ENCODE measurements at regions not wholly inside any gene's neighbourhood (a gene's known extent, or its start where the extent isn't known, plus 50 kb on each side); places are given as distances from the start of the nearest gene placed in this dataset.

DNA sequence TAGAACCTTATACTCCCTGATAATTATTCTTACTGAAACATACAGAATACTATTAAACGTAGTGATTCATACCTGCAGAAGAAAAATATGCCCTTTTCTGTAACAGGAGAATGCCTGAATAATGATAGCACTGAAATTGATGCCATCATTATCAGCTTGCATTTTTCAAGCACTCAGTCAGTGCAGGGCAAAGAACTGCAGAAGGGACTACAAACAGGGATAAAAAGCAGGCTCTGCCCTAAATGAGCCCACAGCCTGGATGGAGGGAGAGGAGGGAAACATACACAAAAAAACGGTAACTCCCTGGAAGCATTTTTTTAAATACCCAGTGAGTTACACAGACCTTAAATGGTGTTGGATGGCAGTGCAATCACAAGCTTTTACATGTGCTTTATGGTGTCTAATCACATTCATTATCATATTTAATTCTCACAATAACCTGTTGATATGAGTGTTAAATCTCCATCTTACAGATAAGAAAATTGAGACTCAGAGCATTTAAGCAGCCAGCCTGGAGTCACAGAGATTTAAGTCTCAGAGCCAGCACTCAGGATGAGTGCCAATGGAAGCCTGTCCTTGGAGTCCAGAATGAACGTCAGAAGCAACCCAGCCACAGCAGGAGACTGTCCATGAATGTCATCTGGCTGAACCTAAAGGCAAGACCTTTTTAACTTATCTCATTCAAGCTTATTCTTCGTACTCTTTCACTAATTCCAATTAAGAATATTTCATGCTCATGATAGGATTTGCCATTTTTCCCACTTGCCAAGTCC is 139.3 kb upstream of the CTNNA2 start:
- Histone ChIP-seq H3K27me3 (no peaks in the 10 kb centered on the region), H3K27ac (no peak overlapping the region), H3K4me1 (no peaks in the 10 kb centered on the region), H3K9me3 (no peaks in the 10 kb centered on the region), H3K4me3 (no peak overlapping the region), H3K36me3 (no peaks in the 10 kb centered on the region)
- DNase-seq (no peak), ATAC-seq (no peak)
- TF ChIP-seq, protein P1, sequence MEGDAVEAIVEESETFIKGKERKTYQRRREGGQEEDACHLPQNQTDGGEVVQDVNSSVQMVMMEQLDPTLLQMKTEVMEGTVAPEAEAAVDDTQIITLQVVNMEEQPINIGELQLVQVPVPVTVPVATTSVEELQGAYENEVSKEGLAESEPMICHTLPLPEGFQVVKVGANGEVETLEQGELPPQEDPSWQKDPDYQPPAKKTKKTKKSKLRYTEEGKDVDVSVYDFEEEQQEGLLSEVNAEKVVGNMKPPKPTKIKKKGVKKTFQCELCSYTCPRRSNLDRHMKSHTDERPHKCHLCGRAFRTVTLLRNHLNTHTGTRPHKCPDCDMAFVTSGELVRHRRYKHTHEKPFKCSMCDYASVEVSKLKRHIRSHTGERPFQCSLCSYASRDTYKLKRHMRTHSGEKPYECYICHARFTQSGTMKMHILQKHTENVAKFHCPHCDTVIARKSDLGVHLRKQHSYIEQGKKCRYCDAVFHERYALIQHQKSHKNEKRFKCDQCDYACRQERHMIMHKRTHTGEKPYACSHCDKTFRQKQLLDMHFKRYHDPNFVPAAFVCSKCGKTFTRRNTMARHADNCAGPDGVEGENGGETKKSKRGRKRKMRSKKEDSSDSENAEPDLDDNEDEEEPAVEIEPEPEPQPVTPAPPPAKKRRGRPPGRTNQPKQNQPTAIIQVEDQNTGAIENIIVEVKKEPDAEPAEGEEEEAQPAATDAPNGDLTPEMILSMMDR (IDR thresholded peaks at IDR 0.05): no peak
- intact Hi-C loops (cut with DNase I): no loop called here

DNA sequence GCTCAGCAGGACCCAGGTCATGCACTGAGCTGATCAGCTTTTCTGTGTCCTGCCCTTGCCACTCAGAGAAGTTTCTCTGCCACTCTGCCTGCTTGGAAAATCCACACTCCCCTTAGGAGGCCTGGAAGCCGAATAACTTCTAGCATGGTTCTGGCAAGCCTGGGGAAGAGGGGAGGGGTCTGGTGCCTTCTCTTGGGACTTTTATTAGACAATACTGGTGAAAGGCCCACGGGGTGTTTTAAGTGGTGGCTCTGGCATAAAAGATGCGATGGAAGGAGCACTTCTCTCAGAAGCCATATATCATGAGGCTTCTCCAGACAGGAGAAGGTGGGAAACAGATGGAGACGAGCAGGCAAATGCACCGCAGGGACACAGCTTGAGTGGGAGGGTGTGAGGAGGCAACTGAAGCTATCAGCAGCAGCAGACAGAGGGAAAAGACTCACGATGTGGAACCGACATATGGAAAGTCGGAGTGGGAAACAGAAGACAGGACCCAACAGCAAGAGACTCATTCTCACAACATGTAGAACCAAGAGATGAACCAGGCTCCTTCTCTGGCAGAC is 141.8 kb upstream of the CTNNA2 start:
- DNase-seq: no peak
- no peaks in the 10 kb centered on the region for H3K4me1 ChIP-seq
- H3K9me3 ChIP-seq: no peaks in the 10 kb centered on the region
- intact Hi-C loops (cut with DNase I): no loop called here
- no peaks in the 10 kb centered on the region for H3K27me3 ChIP-seq
- H3K27ac ChIP-seq: no peak overlapping the region
- no peaks in the 10 kb centered on the region for H3K36me3 ChIP-seq
- ATAC-seq: no peak
- H3K4me3 ChIP-seq: no peak overlapping the region
- TF ChIP-seq, protein P1 (IDR thresholded peaks at IDR 0.05): no peak

DNA sequence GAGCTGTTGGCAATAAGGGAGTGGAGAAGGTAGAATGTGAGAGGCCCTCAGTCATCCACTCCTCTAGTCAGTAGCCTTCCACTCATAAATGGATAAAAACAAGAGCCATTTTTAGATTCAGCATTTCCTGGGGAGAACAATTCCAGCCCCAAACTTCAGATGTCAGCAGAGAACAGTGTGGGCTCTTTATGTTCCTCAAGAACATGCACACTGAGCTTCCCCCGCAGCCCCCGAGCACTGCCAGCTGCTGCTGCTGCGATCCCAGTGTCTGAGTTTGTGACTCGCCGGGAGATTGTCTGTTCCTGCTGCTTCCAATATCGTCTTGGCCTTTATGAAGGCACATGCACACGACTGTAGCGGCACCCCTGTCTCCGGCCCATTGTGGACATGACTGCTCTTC is 143.7 kb upstream of the CTNNA2 start:
- Histone ChIP-seq H3K27ac (no peak overlapping the region), H3K4me1 (no peaks in the 10 kb centered on the region), H3K27me3 (no peaks in the 10 kb centered on the region), H3K36me3 (no peaks in the 10 kb centered on the region), H3K9me3 (no peaks in the 10 kb centered on the region), H3K4me3 (no peak overlapping the region)
- intact Hi-C loops (cut with DNase I): no loop called here
- DNase-seq (no peak), ATAC-seq (no peak)
- TF ChIP-seq, protein P1 (IDR thresholded peaks at IDR 0.05): no peak

DNA sequence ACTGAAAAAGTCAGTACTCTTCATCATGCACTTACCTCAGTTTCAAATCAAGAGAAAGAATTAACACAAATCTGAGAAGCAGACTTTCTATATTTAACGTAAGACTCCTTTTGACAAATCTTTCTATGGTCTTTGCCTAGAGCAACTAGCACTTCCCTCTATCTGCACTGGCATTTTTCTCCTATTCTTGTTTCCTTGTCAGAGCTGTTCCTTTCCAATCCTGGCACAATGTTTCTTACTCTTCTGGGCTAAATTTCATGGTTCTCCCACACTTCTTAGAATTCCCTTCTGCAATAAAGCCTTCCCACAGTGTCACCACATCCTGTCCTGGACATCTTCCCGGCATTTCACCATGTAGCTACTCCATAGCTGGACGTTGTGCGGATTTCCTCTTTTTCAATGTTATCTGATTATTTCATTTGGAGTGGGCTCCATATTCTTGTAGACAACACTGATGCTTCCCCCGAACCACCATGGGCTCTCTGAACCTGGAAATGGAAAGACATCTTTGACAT is 144.7 kb upstream of the CTNNA2 start:
- DNase-seq (no peak), ATAC-seq (no peak)
- Histone ChIP-seq H3K36me3 (no peaks in the 10 kb centered on the region), H3K4me3 (no peak overlapping the region), H3K27me3 (no peaks in the 10 kb centered on the region), H3K9me3 (peaks cover under 1% of the 10 kb centered on the region), H3K4me1 (no peaks in the 10 kb centered on the region), H3K27ac (no peak overlapping the region)
- intact Hi-C loops (cut with DNase I): no loop called here
- TF ChIP-seq, protein P1 (IDR thresholded peaks at IDR 0.05): no peak

DNA sequence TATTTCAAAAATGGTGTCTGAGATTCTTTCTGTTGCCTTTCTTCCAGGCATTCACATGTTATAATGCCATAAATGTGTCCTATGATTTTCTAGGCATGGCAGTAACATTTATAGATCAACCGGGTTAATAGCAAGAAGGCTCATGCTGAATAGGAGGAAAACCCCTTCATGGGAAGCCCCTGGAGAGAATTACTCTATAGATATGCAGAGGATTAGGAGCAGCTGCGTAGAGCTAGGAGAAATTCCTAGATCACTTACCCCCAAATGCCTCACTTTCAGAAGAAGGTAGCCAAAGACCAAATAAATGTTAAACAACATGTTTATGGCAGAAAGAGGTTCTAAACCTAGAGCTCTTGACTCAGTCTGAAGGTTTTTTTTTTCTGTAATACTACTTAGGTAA is 153.4 kb upstream of the CTNNA2 start:
- no peak for DNase-seq
- Histone ChIP-seq H3K27me3 (no peaks in the 10 kb centered on the region), H3K4me3 (no peak overlapping the region), H3K4me1 (no peaks in the 10 kb centered on the region), H3K27ac (no peak overlapping the region), H3K36me3 (no peaks in the 10 kb centered on the region), H3K9me3 (peaks cover 4% of the 10 kb centered on the region)
- TF ChIP-seq, protein P1 (IDR thresholded peaks at IDR 0.05): no peak
- ATAC-seq: no peak
- intact Hi-C loops (cut with DNase I): no loop called here
